GM19025 (cell line): ENCODE measurements at regions not wholly inside any gene's neighbourhood (a gene's known extent, or its start where the extent isn't known, plus 50 kb on each side); places are given as distances from the start of the nearest gene placed in this dataset.

Experiments used
- ATAC-seq: cut with Tn5 transposase; IDR thresholded peaks from one replicate; pipeline ENCODE4 v1.9.1; 2021; ENCODE audit warnings: mild to moderate bottlenecking, low read depth, moderate library complexity; ENCODE audit not compliant: unreplicated experiment

DNA sequence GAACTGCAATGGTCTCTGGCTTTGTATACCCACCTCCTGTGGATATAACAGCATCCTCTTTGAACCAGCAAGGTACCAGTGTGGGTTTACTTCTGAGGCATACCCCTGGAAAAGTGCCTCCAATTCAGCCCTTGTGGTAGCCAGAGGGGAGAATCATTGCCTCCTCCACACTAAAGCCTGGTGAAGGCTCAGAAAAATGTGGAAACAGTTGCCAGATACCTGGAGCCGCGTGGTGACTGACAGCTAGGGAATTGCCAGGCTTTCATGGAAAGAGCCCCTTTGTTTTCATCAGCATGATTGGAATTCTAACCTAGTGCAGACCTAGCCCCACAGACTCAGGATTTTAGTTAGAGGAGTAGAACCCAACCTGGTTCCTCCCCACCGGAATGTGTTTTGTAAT, 168.6 kb upstream of the KLF3 start:
- no peak for ATAC-seq

DNA sequence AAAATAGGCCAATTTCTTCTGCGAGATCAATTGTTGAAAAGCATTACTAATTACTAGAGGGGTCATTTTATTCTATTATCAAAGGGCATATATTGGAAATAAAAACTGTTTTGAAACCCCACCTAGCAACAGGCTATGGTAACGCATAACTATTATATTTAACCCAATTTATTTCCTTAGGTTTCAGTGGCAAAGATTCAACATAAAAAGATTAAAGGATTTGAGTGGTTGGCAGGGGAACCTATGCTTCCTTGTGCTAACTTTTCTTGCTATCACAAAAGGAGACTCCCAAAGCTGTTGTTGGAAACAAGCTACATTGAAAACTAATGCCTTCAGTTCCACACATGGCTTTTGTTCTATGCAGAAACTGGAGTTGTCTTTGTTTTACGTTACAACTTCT, 166.9 kb upstream of the KLF3 start:
- ATAC-seq, result no peak

DNA sequence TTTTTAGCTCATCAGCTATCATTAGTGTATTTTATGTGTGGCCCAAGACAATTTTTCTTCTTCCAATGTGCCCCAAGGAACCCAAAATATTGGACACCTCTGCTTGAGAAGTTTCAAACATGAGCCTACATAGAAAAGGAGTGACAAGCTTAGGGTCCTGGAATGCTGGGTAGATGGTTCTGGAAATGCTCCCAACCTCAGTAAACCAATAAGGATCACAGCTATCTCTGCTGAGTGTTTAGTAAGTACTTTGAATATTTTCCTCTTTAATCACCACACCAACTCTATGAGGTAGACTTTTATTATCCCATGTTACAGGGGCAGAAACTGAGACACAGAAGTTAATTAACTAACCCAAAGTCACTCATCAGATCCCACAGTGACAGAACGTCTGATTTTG, 164.9 kb upstream of the KLF3 start:
- ATAC-seq, result no peak

DNA sequence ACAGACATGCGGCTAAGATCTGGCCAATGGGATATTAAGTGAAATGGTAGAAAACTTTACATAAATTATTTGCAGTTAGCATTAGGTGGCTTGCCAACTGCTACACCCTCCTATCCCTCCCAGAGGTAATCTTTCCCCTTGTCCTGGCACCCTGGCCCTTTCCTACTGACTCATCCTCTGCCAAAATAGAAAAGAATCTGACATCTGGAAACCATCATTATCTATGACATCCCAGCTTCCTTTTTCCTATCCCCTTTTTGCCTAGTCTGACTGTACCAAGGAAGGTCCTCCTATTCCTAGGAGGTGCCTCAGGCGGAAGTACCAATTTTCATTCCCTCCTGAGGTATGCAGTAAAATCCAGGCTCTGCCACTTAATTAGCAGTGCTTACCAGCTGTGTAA, 163.6 kb upstream of the KLF3 start:
- ATAC-seq, result no peak

DNA sequence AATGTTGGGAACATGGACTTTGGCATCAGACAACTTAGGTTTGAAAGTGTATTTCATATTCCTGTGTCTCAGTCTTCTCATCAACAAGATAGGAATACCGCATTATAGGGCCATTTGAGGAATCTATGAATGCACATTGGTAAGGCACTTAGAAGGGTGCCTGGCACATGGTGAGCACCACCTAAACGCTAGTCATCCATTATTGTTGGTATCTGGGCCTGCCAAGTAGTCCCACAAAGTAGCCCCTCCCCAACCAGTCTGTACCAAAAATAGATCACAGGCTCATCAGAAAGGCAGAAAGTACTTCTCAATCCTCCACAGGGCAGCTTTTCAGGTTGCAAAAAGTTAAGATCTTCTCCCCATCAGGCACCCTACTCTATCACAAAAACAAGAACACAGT, 162.3 kb upstream of the KLF3 start:
- ATAC-seq, result no peak

DNA sequence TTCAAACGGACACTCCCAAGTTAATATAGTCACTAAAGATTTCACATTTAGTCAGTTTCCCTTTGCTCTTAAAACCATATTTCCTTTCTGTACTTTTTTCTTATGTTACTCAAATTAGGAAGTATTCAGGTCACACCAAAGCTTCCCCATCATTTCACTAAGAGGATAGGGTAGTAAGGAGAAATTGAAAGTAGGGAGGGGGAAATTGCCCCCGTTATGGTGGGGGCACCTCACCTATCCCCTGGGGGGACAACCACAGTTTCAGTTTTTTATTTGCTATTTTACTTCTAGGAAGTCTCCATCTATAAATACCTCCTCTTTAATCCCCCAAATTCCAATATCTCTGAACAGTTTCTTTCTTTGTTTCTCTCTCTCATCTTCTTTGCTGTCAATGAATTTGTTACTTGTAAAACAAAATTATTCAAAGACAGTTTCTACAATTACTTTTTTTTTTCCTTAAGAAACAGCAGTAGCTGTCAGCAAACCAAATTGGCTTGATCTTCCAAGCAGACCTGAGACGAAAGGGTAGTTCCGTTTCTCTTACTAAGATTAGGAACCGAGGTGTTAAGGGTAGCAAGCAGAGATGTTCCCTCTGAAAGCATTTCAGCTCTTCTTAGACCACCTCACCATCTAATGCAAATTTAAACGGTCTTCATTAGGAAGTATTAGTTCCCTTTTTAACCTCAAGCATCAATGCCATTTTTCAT, 160.2 kb upstream of the KLF3 start:
- ATAC-seq, result peak; percentile 82

DNA sequence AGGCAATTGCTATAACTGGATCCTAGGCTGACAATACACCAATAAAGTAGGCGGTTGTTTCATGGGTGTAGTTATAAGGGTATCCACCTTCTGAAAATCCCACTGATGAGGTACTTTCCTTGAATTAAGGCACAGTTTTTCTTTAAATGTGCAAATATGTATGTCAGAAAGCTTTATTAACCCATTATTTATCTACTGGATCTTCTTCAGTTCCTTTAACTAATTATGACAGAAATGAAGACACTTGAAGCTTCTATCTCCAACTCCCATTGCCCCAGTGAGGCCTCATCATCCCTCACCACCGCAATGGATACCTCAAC, 159.6 kb upstream of the KLF3 start:
- ATAC-seq, result no peak

DNA sequence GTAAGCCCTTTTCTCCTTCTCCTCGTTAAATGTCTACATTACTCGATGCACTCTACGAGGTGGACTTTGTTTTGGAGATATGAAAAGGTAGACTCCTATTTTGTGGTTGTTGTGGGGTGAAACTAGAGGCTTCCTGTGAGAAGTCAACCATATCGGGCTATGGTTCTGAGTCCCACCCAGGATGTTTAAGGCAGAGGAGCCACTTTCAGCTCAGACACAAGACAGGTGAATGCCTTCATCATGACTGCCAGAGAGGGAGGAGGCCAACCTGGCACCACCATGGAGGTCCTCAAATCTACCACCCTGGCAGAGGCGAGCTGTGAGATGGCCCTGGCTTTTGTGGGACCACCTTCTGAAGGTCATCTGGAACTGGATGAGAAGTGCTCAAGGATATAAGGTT, 154.4 kb upstream of the KLF3 start:
- no peak for ATAC-seq

DNA sequence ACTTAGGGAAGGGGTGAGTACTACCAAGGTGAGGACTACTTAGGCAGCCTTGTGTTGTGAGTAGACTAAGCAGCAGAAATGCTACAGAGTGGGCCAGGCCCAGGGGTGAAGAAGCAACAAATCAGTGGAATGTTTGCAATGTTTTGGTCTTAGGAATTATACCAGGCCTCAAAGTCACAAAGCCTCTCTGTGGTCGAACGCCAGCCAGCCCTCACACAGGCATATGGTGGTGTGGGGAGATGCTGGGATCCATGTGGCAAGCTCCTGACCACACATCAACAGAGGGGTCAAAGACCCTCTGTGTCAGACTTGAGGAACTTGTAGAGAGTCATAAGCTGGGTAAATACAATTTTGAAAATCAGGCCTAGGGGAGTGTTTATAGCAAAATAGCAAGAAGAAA, 153.8 kb upstream of the KLF3 start:
- no peak for ATAC-seq

DNA sequence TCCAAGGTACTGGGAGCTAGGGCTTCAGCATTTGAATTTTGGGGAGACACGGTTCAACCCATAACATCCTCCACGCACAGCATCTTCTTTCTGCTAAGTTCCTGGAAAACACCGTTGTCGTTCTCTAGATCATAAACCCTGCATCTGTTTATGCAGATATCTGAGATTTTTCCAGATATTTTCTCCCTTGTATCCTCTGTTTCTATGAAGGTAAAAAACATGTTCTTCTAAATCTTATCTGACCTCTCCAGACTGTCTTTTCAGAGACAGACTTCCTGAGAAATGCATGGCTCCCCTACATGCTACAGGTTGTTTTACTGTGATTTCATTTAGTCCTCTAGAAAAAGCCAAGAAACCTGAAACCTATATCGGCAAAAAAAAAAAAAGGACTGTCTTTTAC, 152.3 kb upstream of the KLF3 start:
- ATAC-seq, result no peak

DNA sequence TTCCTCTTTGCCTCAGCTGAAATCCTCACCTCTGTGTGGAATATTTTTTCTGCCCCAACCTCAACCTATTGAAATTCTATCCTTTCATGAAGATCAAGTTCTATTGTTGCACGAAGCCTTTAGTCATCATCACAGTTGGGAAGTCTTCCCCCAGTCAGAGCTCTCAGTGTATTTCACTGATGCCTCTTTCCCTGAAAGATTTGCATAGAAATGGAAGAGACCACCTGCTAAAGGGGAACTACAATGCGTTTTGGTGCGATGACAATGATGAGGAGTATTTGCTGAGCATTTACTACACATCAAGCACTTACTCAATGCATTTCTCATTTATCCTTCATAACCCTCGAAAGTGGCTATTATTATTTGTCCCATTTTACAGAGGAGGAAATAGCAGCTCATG, 151.2 kb upstream of the KLF3 start:
- no peak for ATAC-seq

DNA sequence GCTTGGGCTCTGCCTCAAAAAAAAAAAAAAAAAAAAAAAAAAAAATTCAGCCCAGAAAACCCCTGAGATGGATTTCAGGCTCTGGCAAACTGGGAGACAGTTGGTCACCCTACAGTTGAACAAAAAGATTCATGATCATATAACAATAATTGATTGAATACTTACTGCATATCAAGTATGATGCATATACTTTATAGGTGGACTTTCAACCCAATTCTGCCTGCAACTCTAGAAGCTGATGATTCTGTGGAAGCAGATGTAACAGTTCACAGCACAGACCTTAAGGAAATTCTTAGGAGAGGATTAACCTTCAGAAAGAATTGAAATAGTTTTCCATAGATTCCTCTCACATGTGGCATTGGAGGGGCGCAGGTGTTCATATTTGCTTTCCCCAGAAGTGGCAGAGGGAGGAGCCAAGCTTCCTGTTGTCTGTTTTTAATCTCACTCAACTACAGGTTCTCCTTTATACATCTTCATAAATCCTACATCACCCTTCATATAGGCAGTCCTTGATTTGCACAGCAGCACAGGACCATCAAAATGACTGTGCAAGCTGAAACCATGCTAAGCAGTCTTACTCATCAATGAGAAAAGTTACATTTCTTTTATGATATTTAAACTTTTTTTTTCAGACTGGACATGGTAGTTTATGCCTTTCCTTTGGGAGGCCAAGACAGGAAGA, 149.4 kb upstream of the KLF3 start:
- no peak for ATAC-seq

DNA sequence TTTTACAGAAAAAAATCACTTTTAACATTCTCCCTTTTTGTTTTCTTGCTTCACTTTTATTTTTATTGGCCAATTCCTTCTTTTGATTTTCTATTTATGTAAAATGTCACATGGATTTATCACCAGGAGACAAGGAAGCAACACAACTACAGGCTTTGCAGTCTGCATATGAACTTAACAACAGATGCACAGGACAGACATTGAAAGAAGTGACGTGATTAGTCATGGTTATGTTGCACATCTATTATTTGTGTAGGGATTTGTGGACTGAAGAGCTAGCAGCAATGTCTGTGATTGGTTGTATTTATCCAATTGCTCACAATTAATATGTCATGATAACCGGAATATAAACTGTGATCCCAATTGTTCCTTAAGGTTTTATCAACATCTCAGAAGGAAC, 147.8 kb upstream of the KLF3 start:
- ATAC-seq, result no peak

DNA sequence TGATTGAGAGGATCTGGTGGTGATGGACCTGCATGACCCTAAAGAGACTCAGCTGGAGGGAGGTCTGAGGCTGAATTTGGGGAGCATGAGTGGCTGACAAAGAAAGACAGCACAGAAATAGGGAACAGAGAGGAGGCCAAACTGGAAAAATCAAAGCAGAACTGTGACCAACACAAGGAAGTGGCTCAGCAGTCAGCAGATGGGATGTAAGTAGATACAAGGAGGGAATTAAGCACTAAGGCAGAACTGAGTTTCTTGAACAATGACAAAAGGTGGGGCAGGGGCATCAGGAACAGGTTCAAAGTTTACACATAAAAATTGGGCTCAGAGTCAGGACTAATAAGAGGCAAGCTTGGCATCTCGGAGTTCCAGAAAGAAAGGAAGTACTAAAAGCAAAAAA, 144.3 kb upstream of the KLF3 start:
- ATAC-seq, result no peak

DNA sequence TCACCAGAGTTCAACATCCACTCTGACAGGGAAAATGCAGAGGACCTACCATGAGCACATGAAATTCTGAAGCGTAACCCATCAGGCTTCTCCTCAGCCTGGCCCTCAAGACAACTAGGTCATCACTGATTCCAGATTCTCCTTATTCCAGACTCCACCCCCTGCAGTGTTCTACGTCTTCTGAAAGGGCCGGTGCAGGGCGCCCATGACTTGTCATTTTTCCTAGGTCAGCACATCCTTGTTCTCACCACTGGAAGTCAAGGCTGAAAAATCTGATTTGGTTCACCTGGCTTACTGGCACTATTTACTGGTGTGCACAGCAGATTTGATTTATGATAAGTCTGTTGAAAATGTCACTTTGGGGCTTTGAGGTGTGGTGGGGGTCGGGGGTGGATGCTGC, 140.9 kb upstream of the KLF3 start:
- no peak for ATAC-seq

DNA sequence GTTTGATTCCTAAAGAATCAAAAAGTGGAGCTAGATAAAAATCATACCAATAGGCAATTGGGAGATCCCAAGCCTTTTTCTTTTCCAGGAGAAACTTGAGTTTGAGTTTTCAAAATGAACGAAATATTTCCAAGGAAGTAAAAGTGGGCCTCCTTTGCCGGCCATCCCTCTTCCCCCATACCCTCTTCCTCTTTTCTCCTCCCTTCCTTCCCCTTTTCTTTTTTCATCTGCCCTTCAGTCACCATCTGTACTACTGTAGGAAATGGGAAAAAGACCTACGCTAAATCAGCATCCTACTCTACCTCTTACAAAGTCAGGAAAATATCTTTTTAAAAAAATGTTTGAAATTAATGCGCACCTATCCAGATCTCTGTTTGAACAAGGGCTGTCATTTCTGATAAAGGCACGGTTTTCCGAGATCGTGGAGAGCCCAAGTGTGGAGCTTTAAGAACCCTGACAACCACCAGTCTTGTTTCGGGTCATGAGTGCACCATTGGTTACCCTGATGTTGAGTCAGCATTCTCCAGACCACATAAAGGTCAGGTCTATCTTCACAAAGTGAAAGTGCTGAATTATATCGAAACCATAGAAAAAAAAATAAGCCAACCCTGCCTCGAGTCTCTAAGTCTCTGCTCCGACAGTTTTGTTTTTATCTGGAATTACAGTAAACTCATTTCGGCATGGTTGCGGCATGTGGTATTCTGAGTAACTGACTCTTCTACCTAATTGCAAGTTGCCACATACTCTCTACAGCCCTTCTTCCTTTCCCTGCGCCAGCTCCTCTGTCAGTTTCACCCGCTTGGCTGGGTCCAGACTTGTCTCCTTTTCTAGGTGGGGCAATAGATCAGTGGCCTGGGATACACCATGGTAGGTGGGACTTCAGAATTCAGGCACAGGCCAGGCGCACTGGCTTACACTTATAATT, 140.2 kb upstream of the KLF3 start:
- ATAC-seq, result peak; percentile 98

DNA sequence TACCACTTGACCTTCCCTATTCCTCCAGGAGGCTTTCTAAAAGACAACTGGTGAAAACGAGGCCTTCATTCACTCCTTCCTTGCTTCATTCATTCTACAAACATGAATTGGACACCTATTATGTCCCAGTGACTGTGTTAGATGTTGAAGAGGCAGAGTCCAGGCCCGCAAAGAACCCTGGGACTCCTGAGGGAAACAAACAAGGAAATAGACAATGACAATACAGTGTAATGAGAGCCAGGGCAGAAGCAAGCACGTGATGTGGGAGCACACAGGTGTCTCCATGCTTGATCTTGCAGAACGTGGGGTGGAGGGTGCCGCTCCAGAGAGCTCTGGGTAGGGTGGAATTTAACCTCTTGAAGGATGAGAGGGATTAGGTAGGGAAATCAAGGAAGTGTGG, 137.6 kb upstream of the KLF3 start:
- ATAC-seq, result no peak

DNA sequence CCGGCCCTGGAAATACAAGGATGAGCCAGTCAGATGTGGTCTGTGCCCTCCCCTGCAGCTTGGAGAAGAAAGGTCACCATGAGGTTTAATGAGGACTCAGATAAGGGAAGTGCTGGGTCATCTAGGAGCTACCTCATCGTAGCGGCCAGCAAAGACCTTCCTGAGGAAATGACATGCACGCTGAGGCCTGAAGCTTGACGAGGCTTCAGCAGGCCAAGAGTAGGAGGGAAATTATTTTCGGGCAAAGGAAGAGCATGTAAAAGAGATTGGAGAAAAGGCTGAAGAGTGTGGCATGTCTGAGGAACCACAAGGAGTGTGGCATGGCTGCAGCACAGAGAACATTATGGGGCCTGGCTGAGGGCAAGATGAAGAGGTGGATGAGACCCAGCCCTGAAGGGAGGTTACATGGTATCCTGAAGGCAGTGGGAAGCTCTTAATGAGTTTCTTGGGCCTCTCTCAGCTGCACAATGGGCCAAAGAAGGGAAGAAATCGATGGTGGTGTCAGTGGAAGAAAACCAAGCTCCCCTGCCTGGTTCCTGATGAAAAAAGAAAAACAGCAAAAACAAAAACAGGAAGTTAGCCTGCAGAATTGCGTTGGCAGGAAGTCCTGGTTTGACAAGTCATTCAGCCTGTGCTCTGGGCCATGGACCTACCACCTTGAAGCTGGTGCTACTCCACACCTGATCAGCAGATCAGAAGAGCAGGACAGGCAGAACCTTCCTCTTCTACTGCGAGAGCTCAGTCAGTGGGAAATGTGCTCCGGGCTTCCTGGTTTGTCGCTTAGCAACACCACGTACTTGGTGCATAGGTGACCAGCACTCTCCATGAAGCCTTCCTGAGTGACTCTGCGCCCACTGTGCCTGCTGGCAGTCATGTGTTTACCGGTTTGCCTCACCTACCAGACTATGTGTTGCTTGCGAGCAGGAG, 134.5 kb upstream of the KLF3 start:
- no peak for ATAC-seq

DNA sequence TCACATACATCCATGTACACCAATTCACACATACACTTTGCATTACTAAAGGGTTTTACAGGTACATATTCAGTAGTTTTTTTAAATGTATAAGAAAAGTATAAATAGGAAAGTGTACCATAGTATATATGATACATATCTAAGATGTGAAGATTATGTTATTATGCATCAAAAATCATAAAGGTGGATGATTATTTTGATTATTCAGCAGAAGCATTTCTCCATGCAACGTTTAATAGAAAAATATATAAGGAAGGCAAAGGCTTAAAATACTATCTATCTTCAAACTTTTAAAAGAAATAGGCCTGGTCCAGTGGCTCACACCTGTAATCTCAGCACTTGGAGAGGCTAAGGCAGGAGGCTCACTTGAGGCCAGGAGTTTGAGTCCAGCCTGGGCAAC, 133.5 kb upstream of the KLF3 start:
- ATAC-seq, result no peak

DNA sequence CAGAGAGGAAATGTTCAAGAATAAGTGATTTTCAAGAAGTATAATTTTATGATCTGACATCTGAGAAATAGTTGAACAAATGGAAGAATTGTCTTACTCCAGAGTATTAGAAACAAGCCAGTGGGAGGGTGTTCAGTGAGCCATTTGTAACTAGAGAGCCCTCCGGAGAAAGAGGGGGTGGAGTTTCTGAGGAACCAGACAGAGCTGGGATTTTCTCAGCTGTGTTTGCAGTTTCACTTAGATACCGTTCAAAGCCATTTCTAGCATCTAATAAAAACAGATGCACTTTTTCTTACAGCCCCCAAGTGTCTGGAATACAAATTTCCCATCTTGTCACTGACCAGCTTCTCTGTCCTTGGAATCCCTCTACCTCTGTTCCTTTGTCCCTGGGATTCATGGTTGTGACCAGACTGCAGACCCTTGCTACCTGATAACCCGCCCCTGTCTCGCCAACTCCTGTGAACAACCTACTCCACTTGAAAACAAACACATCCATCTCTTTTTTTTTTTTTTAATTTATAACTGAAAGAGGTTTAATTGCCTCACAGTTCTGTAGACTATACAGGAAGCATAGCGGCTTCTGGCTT, 132.8 kb upstream of the KLF3 start:
- no peak for ATAC-seq
